ENCODE measurements at regions not wholly inside any gene's neighbourhood (a gene's known extent, or its start where the extent isn't known, plus 50 kb on each side); places are given as distances from the start of the nearest gene placed in this dataset.

DNA sequence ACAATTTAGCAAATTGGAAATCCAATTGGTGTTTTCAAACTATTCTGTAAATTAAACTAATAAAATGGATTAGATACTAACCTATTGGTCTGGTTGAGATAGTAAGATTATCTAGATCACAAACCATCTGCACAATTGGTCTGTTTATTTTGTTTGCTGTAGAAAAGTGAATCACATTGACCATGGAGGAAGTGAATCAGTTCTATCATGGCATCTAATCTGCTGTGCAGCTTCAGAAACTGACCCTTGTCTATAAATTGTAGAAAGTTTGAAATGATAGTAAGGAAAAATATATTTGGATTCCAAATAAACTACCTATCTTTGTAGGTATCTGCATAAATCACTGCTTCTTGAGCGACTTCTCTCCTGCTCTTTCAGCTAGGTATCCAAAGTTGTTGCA lies 1865.4 kb downstream of the MAT2B start:
- Histone ChIP-seq H3K27me3 (no peaks in the 10 kb centered on the region), H3K9me3 (no peaks in the 10 kb centered on the region), H3K36me3 (no peaks in the 10 kb centered on the region), H3K4me1 (no peaks in the 10 kb centered on the region), H3K4me3 (no peak overlapping the region), H3K27ac (no peak overlapping the region)
- TF ChIP-seq, protein P1, sequence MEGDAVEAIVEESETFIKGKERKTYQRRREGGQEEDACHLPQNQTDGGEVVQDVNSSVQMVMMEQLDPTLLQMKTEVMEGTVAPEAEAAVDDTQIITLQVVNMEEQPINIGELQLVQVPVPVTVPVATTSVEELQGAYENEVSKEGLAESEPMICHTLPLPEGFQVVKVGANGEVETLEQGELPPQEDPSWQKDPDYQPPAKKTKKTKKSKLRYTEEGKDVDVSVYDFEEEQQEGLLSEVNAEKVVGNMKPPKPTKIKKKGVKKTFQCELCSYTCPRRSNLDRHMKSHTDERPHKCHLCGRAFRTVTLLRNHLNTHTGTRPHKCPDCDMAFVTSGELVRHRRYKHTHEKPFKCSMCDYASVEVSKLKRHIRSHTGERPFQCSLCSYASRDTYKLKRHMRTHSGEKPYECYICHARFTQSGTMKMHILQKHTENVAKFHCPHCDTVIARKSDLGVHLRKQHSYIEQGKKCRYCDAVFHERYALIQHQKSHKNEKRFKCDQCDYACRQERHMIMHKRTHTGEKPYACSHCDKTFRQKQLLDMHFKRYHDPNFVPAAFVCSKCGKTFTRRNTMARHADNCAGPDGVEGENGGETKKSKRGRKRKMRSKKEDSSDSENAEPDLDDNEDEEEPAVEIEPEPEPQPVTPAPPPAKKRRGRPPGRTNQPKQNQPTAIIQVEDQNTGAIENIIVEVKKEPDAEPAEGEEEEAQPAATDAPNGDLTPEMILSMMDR (IDR thresholded peaks at IDR 0.05): no peak
- DNase-seq (ENCODE audit: low spot score): no peak

DNA sequence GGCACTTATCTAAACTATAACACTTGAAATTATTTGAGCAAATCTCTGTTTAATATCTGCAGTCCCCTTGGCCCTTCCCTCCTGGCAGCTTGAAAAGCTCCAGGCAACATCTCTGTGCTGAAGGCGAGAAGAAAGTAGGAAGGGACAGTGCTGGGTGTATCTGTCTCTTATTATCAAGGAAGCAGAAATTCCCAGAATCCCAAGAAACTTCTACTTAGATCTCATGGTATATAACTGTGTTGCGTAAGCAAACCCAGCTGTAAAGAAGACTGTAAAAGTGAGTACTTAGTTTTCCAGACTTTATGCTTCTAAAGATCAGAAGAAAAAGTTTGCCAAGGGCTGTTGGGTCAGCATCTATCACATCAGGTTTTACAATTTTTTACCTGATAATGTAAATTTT lies 1869.8 kb downstream of the MAT2B start:
- Histone ChIP-seq H3K9me3 (no peaks in the 10 kb centered on the region), H3K36me3 (no peaks in the 10 kb centered on the region), H3K27ac (no peak overlapping the region), H3K4me1 (no peaks in the 10 kb centered on the region), H3K27me3 (no peaks in the 10 kb centered on the region), H3K4me3 (no peak overlapping the region)
- TF ChIP-seq, protein P1 (IDR thresholded peaks at IDR 0.05): no peak
- DNase-seq (ENCODE audit: low spot score): no peak

DNA sequence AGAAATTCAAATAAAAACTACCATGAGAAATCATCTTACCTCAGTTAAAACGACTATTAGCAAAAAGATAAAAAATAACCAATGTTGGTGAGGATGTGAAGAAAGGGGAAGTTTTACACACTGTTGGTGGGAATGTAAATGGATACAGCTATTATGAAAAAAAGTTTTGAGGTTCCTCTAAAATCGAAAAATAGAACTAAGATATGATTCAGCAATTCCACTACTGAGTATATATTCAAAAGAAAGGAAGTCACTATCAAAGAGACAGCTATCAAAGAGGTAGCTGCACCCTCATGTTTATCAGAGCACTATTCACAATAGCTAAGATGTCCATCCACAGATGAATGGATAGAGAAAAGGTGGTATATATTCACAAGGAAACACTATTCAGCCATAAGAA lies 1888.4 kb downstream of the MAT2B start:
- DNase-seq (ENCODE audit: low spot score): no peak
- no peaks in the 10 kb centered on the region for H3K36me3 ChIP-seq
- H3K9me3 ChIP-seq: peaks cover 0 to 16% of the 10 kb centered on the region in 2 donors
- H3K27me3 ChIP-seq: no peaks in the 10 kb centered on the region
- no peaks in the 10 kb centered on the region for H3K4me1 ChIP-seq
- no peak overlapping the region for H3K27ac ChIP-seq
- TF ChIP-seq, protein P1 (IDR thresholded peaks at IDR 0.05): no peak
- no peak overlapping the region for H3K4me3 ChIP-seq

DNA sequence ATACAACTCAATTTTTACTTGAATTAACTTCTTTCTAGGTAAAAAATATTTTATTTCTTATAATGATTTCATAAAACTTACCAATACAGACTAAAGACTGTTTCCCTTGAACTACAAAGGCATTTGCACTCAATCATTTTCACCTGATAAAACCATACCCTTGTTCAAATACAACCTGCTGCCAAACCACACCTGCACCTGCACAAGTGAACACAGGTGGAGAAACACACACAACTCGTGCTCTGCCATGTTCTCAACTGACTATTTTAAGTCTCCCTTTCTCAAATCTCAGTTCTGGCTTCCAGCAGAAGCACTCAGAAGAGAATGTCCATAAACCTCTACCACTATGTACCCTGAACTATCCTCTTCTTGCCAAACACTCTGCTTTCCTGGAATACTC lies 1892.1 kb downstream of the MAT2B start:
- H3K4me1 ChIP-seq: no peaks in the 10 kb centered on the region
- no peak overlapping the region for H3K27ac ChIP-seq
- H3K9me3 ChIP-seq: no peaks in the 10 kb centered on the region
- H3K27me3 ChIP-seq: no peaks in the 10 kb centered on the region
- H3K4me3 ChIP-seq: no peak overlapping the region
- TF ChIP-seq, protein P1 (IDR thresholded peaks at IDR 0.05): no peak
- DNase-seq (ENCODE audit: low spot score): no peak
- H3K36me3 ChIP-seq: no peaks in the 10 kb centered on the region

DNA sequence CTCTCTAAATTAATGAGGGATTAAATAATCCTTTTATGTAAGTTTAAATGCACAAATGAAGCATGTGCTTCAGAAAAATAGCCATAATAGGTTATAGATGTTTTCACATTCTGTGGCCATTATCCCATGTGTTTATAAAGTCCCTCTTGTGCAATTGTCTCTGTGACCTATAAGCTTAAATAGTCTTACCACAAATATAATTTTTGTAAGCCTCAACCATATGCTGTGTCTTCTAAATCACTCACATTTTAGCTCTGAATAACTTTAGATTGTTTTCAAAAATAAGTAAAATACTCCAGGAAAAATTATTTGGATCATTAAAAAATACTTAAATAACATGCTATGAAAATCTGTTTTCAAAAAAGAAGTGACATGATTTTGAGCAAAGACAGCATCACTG lies 1894.7 kb downstream of the MAT2B start:
- no peaks in the 10 kb centered on the region for H3K4me1 ChIP-seq
- H3K27ac ChIP-seq: no peak overlapping the region
- no peaks in the 10 kb centered on the region for H3K36me3 ChIP-seq
- H3K27me3 ChIP-seq: no peaks in the 10 kb centered on the region
- TF ChIP-seq, protein P1 (IDR thresholded peaks at IDR 0.05): no peak
- no peak for DNase-seq (ENCODE audit: low spot score)
- H3K4me3 ChIP-seq: no peak overlapping the region
- no peaks in the 10 kb centered on the region for H3K9me3 ChIP-seq

DNA sequence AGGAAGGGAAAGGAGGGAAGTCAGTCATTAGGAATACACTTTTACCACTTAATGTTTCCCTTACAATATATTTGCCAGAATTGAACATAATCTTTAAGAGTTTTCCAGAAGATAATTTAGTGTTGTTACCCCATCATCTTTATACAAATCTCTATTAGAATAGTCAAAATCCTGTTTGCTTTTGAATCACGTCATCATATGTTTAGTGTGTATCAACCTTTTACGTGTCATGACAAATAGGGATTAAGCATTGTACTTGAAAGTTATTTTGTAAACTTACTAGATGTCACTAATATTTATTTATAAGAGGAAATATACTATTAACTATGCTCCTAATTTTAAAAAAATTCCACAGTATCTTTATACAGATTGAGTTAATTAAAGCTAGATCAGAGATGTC lies 1899.5 kb downstream of the MAT2B start:
- no peak for DNase-seq (ENCODE audit: low spot score)
- TF ChIP-seq, protein P1 (IDR thresholded peaks at IDR 0.05): no peak
- no peak overlapping the region for H3K4me3 ChIP-seq
- H3K27ac ChIP-seq: no peak overlapping the region
- H3K27me3 ChIP-seq: no peaks in the 10 kb centered on the region
- no peaks in the 10 kb centered on the region for H3K4me1 ChIP-seq
- no peaks in the 10 kb centered on the region for H3K36me3 ChIP-seq
- peaks cover 0 to 8% of the 10 kb centered on the region in 2 donors for H3K9me3 ChIP-seq
